Uterus (tissue), 2 donors: ENCODE measurements at regions not wholly inside any gene's neighbourhood (a gene's known extent, or its start where the extent isn't known, plus 50 kb on each side); places are given as distances from the start of the nearest gene placed in this dataset.

Source experiments
- POLR2A ChIP-seq, 2 donors: fragments of 450-650 bp; IDR thresholded peaks; one replicate each; pipeline ENCODE4 v1.6.1; 2016; ENCODE audit warnings: antibody characterized with exemption in 2 of 2, mild to moderate bottlenecking in 1 of 2, moderate library complexity in 1 of 2
- TF ChIP-seq, protein P1 (sequence below), 4 experiments: fragments of 200-600 bp in 2 of 4; fragments of 450-650 bp in 2 of 4; sonication (generic) in 2 of 4; IDR thresholded peaks; one replicate each; pipeline ENCODE4 v1.5.1; 2016 to 2019; ENCODE audit warnings: antibody characterized with exemption in 4 of 4, mild to moderate bottlenecking in 2 of 4, moderate library complexity in 1 of 4

DNA sequence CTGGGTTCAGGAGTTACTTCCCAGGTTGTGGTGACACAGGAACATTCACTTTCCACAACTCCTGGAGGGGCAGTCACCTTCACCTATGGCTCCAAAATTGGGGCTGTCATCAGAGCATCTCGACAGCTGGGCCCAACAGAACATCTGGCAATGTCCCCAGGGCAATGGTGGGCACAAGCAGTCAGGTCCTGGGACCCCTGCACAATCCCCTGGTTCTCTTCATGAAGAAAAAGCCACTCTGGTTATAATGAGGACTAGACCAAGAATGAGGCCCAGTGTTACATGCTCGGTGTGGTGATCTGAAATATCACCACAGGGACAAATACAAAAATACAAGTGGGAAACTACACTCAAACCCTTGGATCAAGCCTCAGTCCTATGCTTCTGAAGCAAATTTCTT lies 89.0 kb upstream of the VPREB1 start:
- TF ChIP-seq, protein P1, sequence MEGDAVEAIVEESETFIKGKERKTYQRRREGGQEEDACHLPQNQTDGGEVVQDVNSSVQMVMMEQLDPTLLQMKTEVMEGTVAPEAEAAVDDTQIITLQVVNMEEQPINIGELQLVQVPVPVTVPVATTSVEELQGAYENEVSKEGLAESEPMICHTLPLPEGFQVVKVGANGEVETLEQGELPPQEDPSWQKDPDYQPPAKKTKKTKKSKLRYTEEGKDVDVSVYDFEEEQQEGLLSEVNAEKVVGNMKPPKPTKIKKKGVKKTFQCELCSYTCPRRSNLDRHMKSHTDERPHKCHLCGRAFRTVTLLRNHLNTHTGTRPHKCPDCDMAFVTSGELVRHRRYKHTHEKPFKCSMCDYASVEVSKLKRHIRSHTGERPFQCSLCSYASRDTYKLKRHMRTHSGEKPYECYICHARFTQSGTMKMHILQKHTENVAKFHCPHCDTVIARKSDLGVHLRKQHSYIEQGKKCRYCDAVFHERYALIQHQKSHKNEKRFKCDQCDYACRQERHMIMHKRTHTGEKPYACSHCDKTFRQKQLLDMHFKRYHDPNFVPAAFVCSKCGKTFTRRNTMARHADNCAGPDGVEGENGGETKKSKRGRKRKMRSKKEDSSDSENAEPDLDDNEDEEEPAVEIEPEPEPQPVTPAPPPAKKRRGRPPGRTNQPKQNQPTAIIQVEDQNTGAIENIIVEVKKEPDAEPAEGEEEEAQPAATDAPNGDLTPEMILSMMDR (IDR thresholded peaks at IDR 0.05): no peak
- no peak for TF ChIP-seq POLR2A (IDR thresholded peaks at IDR 0.05)
